ENCODE measurements at regions not wholly inside any gene's neighbourhood (a gene's known extent, or its start where the extent isn't known, plus 50 kb on each side); places are given as distances from the start of the nearest gene placed in this dataset.
"Not testable (repeated sequence)": the region's sequence is repeated elsewhere in the genome, so short reads cannot be mapped to it uniquely, and the experiment has no call there.

GRCh38 chr16:35596467-35596866 is 2137.1 kb downstream of the TP53TG3F start:
- no peak for DNase-seq (ENCODE audit: low read depth in 4 of 6, low spot score in 6 of 6)
- H3K9me3 ChIP-seq (ENCODE audit: control insufficient read depth, insufficient read depth, low read length), result peaks cover 11% of the 10 kb centered on the region
- no peaks in the 10 kb centered on the region for H3K4me1 ChIP-seq (ENCODE audit: control insufficient read depth, insufficient read depth, low read length)
- no peaks in the 10 kb centered on the region for H3K27me3 ChIP-seq (ENCODE audit: control insufficient read depth, insufficient read depth, low read length)
- H3K36me3 ChIP-seq (ENCODE audit: control insufficient read depth, insufficient read depth, low read length), result no peaks in the 10 kb centered on the region
- WGBS (ENCODE audit: insufficient coverage), result 68% methylated on average over 3 of the region's 4 CpGs
- no peak overlapping the region for H3K27ac ChIP-seq (ENCODE audit: low read depth, low read length)
- H3K4me3 ChIP-seq (ENCODE audit: low read depth, low read length), result no peak overlapping the region

GRCh38 chr16:35598696-35599332 is 2139.4 kb downstream of the TP53TG3F start:
- Histone ChIP-seq H3K9me3 (ENCODE audit: control insufficient read depth, insufficient read depth, low read length) (peaks cover 4% of the 10 kb centered on the region), H3K4me1 (ENCODE audit: control insufficient read depth, insufficient read depth, low read length) (no peaks in the 10 kb centered on the region), H3K27ac (ENCODE audit: low read depth, low read length) (no peak overlapping the region), H3K4me3 (ENCODE audit: low read depth, low read length) (no peak overlapping the region), H3K36me3 (ENCODE audit: control insufficient read depth, insufficient read depth, low read length) (no peaks in the 10 kb centered on the region), H3K27me3 (ENCODE audit: control insufficient read depth, insufficient read depth, low read length) (no peaks in the 10 kb centered on the region)
- no peak for DNase-seq (ENCODE audit: low read depth in 4 of 6, low spot score in 6 of 6)
- WGBS (ENCODE audit: insufficient coverage), result 71% methylated on average over 8 of the region's 9 CpGs

DNA sequence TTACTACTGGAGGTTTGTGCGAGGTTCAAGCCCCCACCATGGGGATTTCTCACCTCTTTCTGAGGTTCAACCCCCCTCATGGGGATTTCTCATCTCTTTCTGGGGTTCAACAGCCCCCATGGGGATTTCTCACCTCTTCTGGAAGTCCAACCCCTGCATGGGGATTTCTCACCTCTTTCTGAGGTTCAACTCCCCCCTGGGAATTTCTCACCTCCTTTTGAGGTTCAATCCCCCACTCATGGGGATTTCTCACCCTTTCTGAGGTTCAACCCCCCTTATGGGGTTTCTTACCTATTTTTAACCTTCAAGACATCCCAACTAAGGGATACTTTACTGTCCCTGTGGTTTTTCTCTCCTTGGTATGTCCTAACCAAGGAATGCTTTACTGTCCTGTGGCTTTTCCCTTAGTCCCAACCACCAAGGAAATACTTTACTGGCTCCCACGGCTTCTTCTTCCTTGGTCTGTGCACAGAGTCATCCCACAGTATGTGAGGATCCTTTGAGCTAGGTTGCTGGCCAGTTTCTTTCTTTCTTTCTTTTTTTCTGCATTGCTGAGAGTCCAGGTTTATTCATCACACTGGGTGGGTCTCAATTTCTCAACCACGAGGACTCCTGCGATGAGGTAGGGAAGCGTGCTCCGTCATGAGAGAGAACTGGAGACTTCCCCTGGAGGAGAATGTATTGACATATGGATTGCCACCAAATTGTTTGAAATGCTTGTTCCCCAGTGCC is 2140.2 kb downstream of the TP53TG3F start:
- peaks cover 4% of the 10 kb centered on the region for H3K9me3 ChIP-seq (ENCODE audit: control insufficient read depth, insufficient read depth, low read length)
- H3K4me3 ChIP-seq (ENCODE audit: low read depth, low read length), result no peak overlapping the region
- H3K4me1 ChIP-seq (ENCODE audit: control insufficient read depth, insufficient read depth, low read length), result no peaks in the 10 kb centered on the region
- H3K27ac ChIP-seq (ENCODE audit: low read depth, low read length), result no peak overlapping the region
- no peaks in the 10 kb centered on the region for H3K27me3 ChIP-seq (ENCODE audit: control insufficient read depth, insufficient read depth, low read length)
- DNase-seq (ENCODE audit: low read depth in 4 of 6, low spot score in 6 of 6), result no peak
- H3K36me3 ChIP-seq (ENCODE audit: control insufficient read depth, insufficient read depth, low read length), result no peaks in the 10 kb centered on the region
- 63% methylated on average over 6 of the region's 6 CpGs for WGBS (ENCODE audit: insufficient coverage)

DNA sequence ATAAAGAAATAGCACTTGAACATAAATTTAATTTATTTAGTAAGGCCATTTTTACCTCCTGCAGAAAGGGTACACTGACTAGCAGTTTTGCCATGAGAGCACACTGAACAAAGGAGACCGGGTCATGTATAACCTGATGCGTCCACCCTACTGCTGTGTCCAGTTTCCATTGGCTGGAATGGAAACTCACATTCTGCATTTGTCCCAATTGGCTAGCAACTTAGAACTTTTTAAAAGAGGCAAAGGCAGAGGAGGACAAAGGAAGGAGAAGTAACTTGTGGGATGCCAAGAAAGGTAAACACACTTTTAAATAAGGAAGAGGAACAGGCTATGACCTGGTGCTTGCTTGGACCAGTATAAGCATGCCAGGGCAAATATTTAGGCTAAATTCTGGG is 2140.7 kb downstream of the TP53TG3F start:
- not testable (repeated sequence) for H3K4me1 ChIP-seq (ENCODE audit: control insufficient read depth, insufficient read depth, low read length); H3K9me3 ChIP-seq (ENCODE audit: control insufficient read depth, insufficient read depth, low read length); H3K4me3 ChIP-seq (ENCODE audit: low read depth, low read length); DNase-seq (ENCODE audit: low read depth in 4 of 6, low spot score in 6 of 6); H3K36me3 ChIP-seq (ENCODE audit: control insufficient read depth, insufficient read depth, low read length); H3K27ac ChIP-seq (ENCODE audit: low read depth, low read length); H3K27me3 ChIP-seq (ENCODE audit: control insufficient read depth, insufficient read depth, low read length)
- 84% methylated on average over 2 of the region's 2 CpGs for WGBS (ENCODE audit: insufficient coverage)

DNA sequence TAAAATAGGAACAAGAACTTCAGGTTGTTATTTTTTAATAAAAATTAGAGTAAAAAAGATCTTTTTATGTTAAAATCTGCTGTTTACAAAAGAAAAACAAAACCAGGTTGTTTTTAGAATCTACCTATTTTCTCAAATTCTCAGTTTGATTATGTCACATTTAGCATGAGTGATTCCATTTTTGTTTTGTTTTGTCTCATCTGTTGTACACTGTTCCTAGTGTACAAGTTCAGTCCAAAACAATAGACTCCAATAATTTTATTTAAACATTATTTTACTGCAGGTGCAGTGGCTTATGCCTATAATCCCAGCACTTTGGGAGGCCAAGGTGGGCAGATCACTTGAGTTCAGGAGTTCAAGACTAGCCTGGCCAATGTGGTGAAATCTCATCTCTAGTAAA is 2142.7 kb downstream of the TP53TG3F start:
- Histone ChIP-seq H3K27ac (ENCODE audit: low read depth, low read length) (no peak overlapping the region), H3K4me3 (ENCODE audit: low read depth, low read length) (no peak overlapping the region), H3K36me3 (ENCODE audit: control insufficient read depth, insufficient read depth, low read length) (no peaks in the 10 kb centered on the region), H3K9me3 (ENCODE audit: control insufficient read depth, insufficient read depth, low read length) (peaks cover 7% of the 10 kb centered on the region), H3K4me1 (ENCODE audit: control insufficient read depth, insufficient read depth, low read length) (no peaks in the 10 kb centered on the region), H3K27me3 (ENCODE audit: control insufficient read depth, insufficient read depth, low read length) (no peaks in the 10 kb centered on the region)
- no peak for DNase-seq (ENCODE audit: low read depth in 4 of 6, low spot score in 6 of 6)

DNA sequence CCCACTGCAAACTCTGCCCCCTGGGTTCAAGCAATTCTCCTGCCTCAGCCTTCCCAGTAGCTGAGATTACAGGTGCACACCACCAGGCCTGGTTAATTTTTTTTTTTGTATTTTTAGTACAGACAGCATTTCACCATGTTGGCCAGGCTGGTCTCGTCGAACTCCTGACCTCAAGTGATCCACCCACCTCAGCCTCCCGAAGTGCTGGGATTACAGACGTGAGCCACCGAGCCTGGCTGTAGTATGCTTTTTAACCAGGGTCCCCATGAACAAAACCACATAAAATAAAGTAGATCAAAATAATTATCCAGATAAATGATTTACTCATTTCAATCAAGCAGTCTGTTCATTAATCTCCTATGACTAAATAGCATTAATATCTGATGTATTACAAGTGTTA is 2144.0 kb downstream of the TP53TG3F start:
- H3K4me1 ChIP-seq (ENCODE audit: control insufficient read depth, insufficient read depth, low read length); H3K9me3 ChIP-seq (ENCODE audit: control insufficient read depth, insufficient read depth, low read length); DNase-seq (ENCODE audit: low read depth in 4 of 6, low spot score in 6 of 6); H3K27me3 ChIP-seq (ENCODE audit: control insufficient read depth, insufficient read depth, low read length); H3K36me3 ChIP-seq (ENCODE audit: control insufficient read depth, insufficient read depth, low read length); H3K27ac ChIP-seq (ENCODE audit: low read depth, low read length); H3K4me3 ChIP-seq (ENCODE audit: low read depth, low read length): not testable (repeated sequence)
- WGBS (ENCODE audit: insufficient coverage), result 78% methylated on average over 4 of the region's 5 CpGs

GRCh38 chr16:35605921-35606320 is 2146.5 kb downstream of the TP53TG3F start:
- Histone ChIP-seq H3K4me3 (ENCODE audit: low read depth, low read length) (no peak overlapping the region), H3K9me3 (ENCODE audit: control insufficient read depth, insufficient read depth, low read length) (peaks cover 3% of the 10 kb centered on the region), H3K36me3 (ENCODE audit: control insufficient read depth, insufficient read depth, low read length) (no peaks in the 10 kb centered on the region), H3K27me3 (ENCODE audit: control insufficient read depth, insufficient read depth, low read length) (no peaks in the 10 kb centered on the region), H3K4me1 (ENCODE audit: control insufficient read depth, insufficient read depth, low read length) (no peaks in the 10 kb centered on the region), H3K27ac (ENCODE audit: low read depth, low read length) (no peak overlapping the region)
- no peak for DNase-seq (ENCODE audit: low read depth in 4 of 6, low spot score in 6 of 6)
- no CpG with 5 or more reads among the region's 1 CpG for WGBS (ENCODE audit: insufficient coverage)

DNA sequence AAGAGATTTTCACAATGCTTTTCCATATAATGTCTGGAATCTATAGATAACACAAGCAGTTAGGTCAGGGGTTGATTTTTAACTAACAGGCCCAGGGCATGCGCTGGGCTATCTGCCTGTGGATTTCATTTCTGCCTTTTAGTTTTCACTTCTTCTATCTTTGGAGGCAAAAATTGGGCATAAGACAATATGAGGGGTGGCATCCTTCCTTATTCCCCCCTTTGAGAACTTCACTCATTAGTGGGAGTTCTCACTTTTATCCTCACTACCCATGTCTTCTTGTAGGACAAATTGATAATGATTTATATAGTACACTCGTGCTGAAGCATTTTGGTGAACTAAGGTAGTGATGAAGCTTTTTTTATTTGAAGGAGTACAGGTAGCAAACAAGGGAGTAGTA is 2155.5 kb downstream of the TP53TG3F start:
- not testable (repeated sequence) for H3K4me3 ChIP-seq (ENCODE audit: low read depth, low read length); H3K27me3 ChIP-seq (ENCODE audit: control insufficient read depth, insufficient read depth, low read length); H3K9me3 ChIP-seq (ENCODE audit: control insufficient read depth, insufficient read depth, low read length); DNase-seq (ENCODE audit: low read depth in 4 of 6, low spot score in 6 of 6); H3K4me1 ChIP-seq (ENCODE audit: control insufficient read depth, insufficient read depth, low read length); H3K27ac ChIP-seq (ENCODE audit: low read depth, low read length); H3K36me3 ChIP-seq (ENCODE audit: control insufficient read depth, insufficient read depth, low read length)
- WGBS (ENCODE audit: insufficient coverage), result no CpG with 5 or more reads among the region's 2 CpGs

GRCh38 chr16:35619176-35619575 is 2159.8 kb downstream of the TP53TG3F start:
- H3K27me3 ChIP-seq (ENCODE audit: control insufficient read depth, insufficient read depth, low read length); H3K36me3 ChIP-seq (ENCODE audit: control insufficient read depth, insufficient read depth, low read length); H3K9me3 ChIP-seq (ENCODE audit: control insufficient read depth, insufficient read depth, low read length); H3K27ac ChIP-seq (ENCODE audit: low read depth, low read length); H3K4me3 ChIP-seq (ENCODE audit: low read depth, low read length); H3K4me1 ChIP-seq (ENCODE audit: control insufficient read depth, insufficient read depth, low read length); DNase-seq (ENCODE audit: low read depth in 4 of 6, low spot score in 6 of 6): not testable (repeated sequence)

DNA sequence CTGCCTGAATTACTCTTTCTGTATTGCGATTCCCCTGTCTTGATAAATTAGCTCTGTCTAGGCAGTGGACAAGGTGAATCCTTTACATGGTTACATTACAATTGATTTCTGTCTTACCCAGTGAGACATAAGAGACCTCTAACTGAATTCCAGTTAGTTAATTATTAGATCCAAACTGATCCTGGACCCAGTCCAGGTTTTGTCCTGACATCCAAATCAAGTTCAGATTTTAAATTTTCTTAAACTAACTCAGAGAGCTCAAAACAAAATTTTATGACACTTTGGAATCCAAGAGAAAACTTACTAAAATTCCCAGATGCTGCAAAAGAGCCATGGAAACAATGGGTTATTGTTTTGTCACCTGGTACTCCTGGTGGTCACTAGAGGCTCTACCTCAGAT is 2166.6 kb downstream of the TP53TG3F start:
- Histone ChIP-seq H3K4me3 (ENCODE audit: low read depth, low read length) (no peak overlapping the region), H3K27me3 (ENCODE audit: control insufficient read depth, insufficient read depth, low read length) (no peaks in the 10 kb centered on the region), H3K27ac (ENCODE audit: low read depth, low read length) (no peak overlapping the region), H3K9me3 (ENCODE audit: control insufficient read depth, insufficient read depth, low read length) (peaks cover 9% of the 10 kb centered on the region), H3K4me1 (ENCODE audit: control insufficient read depth, insufficient read depth, low read length) (no peaks in the 10 kb centered on the region), H3K36me3 (ENCODE audit: control insufficient read depth, insufficient read depth, low read length) (no peaks in the 10 kb centered on the region)
- no peak for DNase-seq (ENCODE audit: low read depth in 4 of 6, low spot score in 6 of 6)
- no CpG with 5 or more reads among the region's 1 CpG for WGBS (ENCODE audit: insufficient coverage)

All from spinal cord (tissue), 9 donors.